EL (cell line): ENCODE measurements at regions not wholly inside any gene's neighbourhood (a gene's known extent, or its start where the extent isn't known, plus 50 kb on each side); places are given as distances from the start of the nearest gene placed in this dataset.

ENCODE experiments used
- DNase-seq: peaks from one replicate; pipeline ENCODE4 v3.0.0-alpha.2; 2016

DNA sequence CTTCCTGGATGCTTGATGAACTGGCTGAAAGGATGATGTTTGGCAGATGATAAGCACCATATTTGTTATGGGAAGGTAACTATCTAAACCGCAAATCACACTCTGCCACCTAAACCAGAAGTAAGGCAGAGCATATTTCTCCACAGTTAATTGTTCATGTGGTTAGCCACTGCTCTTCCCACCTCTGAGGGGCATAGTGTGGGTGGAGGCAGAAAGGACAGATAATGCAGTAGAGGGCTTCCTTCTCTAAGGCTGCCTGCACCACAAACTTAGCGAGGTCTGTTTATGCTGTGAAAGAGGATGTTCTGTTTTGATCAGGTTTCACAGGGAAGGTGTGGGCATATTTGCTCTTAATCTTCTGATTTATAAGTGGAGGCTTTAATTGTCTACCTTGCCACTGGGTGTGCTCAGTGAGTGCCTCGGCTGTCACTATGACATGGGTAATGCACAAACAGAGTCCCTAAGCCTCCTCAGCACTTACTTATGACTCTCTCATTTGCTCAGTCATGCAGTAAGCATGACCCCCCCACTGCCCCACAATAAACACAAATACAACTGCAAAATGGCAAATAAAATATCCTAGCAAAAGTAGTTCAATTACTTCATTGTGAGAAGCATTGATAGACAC, 401.0 kb downstream of the TMA16 start:
- no peak for DNase-seq

DNA sequence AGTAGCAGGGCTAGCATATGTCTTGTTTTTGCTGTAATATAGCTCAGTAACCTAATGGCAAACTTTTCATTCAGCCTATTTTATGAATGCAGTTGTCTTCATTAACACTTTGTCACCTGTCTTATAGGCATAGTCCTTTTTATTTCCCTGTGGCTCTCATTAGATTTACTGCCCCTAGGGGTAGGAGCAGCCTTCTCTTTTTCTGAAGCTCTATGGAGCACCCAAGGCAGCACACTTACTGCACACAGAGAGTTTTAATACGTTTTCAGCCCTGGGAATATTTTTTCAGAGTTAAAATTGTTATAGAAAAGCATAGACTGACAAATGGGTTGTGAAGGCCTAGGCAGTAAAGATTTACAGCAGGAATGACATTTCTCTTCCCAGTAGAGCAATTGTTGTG, 406.8 kb downstream of the TMA16 start:
- no peak for DNase-seq

DNA sequence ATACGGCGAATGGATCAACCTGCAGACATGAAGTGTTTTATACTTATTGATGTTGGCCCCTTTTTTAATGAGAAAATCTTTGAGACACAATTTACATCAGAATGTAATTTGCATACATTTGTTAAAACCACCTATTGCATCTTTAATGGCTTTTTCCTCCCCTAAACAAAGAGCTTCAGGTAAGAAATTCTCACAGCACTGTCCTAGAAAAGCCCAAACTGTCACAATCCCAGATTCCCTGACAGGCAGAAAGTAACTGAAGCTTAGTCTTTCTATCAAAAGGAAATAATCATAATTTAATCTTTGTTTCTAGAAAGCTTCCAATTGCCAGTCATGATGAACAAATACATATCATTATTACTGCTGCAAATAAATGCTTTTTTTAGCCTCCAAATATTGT, 407.9 kb downstream of the TMA16 start:
- DNase-seq, result no peak

DNA sequence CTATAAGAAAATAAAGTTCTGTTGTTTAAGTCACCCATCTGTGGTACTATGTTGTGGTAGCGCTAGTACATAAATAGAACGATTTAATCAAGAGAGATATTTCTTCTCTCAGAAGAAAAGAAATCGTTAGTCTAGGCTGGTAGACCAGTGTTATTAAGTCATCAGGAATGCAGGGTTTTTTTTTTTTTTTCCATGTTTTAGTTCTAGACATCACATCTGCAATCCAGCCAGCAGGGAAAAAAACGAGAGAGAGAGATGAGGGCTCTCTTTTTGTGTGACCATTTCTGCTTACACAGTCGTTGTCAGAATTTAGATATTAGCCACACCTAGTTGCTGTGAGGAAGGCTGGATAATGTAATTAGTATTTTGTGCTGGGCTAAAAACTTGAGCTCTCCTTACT, 417.4 kb downstream of the TMA16 start:
- DNase-seq, result no peak

DNA sequence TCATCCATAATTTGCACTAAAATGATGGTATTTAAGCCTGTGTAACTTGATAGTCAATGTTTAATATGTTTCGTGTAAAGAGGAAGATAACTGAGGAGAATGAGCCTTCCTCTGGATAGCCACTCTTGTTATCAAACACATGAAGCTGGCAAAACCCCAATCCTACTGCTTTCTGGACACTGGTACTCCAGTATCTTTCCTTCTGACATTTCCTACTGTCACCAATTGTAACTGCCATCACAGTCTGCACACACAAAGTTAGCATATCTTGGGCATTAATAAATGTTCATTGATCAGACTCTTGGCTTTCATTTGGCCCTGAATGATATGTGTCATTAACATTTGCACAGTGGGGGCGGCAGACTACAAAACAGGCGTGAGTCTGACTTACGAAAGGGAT, 419.1 kb downstream of the TMA16 start:
- DNase-seq, result no peak

DNA sequence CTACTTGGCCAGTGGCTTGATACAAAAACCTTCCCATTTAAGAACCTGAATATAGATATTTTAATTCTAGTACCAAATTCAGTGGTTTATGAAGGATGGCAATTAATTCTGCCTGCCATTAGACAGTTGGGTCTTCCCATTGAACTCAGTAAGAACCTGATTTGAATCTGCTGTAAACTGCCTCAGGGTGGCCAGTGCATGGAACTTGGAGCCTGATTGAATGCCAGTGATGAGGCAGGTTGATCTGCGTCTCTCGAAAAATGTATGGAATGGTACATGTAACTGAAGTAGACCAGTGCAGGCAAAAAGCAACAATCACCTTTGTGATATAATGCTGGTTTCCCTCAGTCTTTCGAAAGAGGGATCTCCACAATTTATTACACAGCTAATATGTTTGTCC, 421.4 kb downstream of the TMA16 start:
- no peak for DNase-seq

DNA sequence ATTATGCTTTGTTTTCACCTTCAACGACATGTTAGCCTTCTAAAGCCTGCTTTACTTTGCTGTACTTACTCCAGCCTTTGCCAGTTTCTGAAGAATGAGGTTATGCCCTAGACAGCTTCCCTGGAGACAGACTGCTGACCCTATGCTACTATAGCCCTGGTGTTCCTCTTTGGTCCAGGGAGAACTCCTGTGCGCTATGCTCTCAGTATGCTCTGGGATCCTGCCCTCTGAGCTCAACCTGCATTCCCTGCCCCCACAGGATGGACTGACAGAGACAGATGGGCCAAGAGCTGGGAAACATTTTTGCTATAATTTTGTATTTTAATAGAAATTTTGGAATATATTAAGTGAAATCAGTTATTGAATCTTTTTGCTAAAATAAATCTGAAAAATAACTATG, 425.9 kb downstream of the TMA16 start:
- no peak for DNase-seq

DNA sequence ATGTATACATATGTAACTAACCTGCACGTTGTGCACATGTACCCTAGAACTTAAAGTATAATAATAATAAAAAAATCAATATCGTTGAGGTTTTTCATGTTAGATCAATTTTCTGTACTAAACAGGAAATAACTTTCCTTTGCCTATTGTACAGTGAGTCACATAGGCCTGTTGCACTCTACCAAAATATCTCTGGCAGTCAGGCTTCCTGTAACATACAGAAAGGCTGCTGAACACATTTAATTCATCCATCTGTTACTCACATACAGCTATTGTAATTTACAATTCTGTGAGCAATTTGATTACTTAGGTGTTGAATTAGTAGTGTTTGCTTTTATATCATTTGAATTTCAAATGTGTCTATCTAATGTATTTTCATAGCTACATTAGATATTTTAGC, 427.8 kb downstream of the TMA16 start:
- no peak for DNase-seq

DNA sequence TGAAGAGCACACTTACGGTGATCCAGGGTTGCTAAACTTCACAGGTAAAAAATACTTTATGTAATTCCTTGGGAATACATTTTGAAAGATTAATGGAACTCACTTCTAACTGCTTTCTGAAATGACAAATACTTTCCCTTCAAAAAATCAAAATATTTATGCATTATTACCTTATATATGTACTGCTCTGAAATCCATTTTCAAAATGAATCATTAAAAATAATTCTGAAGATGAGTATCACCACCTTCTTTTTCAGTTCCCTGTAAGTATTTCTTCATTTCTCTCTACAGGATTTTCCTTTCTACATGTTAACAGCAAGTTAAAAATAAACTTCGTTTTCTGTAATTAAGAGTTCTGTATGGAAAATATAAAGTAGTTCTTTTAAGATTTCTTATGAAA, 428.6 kb downstream of the TMA16 start:
- no peak for DNase-seq

DNA sequence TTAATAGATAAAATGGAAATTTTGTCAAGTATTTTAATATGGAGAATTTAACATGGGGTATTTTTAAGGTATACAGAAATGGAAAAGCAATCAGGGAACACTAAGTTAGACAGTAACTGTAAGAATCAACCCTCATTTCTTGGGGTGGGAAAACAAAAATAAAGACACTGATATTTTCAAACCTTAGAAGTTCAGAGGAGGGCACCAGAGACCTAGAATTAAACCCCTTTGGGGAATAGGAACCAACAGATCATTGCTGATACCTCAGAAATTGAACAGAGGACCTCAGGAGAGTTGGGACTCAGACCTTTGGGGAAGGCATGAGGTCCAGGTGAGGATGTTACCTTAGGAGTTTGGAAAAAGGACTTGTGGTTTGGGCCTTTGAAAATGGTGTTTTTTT, 435.6 kb downstream of the TMA16 start:
- no peak for DNase-seq

DNA sequence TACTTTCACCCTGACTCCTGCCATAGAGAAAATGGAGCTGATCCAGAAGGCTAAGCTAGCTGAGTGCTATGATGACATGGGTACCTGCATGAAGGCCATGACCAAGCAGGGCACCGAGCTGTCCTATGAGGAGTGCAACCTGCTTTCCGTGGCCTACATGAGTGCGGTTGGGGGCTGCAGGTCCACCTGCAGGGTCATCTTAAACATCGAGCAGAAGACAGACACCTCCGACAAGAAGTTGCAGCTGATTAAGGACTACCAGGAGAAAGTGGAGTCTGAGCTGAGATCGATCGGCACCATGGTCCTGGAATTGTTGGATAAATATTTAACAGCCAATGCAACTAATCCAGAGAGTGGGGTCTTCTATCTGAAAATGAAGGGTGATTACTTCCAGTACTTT, 438.0 kb downstream of the TMA16 start:
- DNase-seq, result no peak

DNA sequence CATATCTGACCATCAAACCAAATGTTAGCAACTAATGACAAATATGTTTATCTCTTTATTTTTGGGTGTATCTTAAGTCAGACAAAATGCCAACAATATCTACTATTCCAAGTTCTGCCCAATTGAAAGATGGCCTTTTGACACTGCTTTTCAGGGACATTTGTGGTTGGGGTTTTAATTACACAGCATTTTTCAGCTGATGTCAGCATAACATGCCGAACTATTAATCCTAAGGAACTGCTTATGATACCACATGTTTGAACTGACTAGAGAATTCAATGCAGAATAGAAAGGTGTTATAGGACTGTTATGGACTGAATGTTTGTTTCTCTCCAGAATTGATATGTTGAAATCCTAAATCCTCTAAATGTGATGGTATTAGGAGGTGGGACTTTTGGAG, 445.1 kb downstream of the TMA16 start:
- no peak for DNase-seq

DNA sequence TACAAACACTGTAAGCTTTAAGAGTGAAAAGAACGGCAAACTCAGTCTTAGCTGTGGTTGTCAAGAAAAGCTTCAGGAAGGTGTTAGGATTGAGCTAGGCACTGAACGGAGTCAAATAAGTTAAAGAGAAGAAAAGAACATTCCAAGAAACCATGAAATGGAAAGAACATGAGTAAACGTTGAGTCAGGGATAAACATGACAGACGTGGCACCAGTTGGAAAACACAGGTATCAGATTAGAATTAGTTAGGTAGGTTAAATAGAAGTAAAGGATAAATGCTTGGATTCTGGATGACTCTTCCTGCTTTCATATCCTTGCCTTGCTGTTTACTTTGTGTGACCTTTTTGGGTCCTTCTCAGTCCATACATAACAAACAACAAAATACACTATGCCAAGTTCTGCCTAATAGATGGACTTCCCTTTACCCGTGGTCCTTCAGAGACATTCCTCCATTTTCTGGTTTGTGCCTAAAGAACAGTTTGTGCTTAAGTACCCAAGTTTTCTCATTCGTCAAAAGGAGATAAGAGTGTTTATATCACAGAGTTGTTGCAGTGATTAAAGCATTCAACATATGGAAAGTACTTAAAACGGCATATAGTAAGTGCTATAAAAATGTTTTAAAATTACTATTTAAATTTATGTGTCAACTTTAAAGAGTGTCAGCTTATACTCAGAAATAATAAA, 446.9 kb downstream of the TMA16 start:
- DNase-seq, result no peak

DNA sequence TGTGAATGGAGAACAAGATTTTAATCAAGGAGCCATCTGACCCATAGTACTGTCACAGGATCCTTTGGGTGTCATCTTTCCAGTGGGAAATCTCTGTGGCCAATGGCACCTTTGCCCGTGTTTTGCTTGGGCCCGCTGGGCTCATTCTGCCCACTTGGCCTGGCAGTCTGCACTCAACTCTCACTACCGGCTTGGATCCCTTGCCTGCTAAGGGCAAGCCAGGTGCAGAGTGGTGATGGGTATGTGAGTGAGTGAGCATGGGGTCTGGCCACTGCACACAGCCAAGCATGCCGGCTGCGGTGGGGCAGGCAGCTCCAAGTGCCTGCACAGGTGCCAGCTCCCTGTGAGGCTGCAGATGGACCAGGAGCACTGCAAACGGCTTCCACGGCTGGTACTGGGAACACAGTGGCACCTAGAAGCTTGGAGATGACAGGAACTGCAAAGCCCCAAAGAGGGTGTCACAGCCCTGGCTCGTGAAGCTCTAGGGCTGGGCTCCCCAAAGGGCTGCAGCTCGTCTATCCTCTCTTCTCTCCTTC, 454.5 kb downstream of the TMA16 start:
- no peak for DNase-seq

DNA sequence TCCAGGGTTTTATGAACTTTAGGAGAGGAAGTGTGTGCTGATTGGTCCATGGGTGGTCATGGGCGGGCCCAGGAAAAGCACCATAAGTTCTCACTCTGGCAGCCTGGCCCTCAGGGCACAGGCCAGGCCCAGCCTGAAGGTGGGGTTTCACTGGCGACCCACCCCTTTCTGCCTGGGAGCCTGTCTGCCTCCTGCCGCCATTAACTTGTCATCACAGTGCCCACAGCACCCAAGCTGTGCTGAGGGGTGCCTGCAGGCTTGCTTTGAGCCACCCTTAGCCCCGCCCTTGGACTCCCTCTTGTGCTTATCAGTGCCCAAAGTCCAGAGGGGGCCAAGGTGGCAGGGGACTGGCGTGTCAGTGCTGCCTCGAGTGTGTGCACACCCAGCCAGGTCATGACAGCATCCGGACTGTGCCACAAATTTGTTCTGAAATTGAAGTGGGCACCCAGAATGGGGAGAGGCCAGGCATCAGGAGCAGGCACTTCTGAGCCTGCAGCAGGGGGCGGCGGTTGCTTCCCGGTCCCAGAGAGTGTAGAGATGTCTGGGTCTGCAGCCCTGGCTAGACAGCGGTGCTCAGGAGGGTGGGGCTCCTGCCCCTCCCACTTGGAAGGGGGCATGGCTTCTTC, 455.6 kb downstream of the TMA16 start:
- DNase-seq, result no peak

DNA sequence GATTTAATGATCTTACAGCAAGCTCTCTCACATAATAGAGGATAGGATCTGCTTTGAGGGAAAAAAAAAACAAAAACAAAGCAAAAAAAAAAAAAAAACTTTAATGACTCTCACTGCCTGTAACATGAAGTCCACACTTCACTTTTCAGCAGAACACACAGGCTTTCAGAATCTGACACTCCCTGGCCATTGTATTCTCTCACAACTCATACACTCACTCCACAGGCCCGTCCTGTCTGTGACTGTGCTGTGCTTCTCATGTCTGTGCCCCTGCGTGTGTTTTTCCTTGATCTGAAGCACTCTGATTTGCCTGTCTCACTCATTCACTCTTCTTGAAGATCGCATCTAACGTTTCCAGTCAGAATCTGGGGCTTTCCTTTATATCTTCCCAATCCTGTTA, 460.8 kb downstream of the TMA16 start:
- no peak for DNase-seq

DNA sequence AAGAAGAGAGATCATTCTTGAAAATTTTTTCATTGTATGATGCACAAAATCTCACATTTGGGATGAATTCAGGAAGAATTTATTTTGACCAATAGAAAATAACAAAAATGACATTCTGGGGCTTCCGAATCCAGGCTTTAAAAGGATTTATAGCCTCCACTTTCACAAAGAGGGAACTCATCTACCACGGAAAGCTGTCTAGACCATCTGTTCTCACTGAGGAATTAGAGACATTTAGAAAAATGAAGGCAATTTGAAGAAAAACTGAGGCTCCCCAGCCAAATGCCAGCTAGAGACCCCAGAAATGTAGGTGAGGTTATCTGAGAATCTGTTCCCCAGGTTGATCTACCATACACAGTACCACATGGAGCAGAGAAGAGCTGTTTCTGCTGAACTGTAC, 464.3 kb downstream of the TMA16 start:
- DNase-seq, result no peak

DNA sequence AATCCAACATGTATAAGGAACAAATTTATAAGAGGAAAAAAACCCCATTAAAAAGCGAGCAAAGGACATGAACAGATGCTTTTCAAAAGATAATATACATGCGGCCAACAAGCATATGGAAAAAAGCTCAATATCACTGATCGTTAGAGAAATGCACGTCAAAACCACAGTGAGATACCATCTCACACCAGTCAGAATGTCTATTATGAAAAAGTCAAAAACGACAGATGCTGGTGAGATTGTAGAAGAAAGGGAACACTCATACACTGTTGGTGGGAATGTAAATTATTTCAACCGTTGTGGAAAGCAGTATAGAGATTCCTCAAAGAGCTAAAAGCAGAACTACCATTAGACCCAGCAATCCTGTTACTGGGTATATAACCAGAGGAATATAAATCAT, 465.4 kb downstream of the TMA16 start:
- DNase-seq, result no peak

DNA sequence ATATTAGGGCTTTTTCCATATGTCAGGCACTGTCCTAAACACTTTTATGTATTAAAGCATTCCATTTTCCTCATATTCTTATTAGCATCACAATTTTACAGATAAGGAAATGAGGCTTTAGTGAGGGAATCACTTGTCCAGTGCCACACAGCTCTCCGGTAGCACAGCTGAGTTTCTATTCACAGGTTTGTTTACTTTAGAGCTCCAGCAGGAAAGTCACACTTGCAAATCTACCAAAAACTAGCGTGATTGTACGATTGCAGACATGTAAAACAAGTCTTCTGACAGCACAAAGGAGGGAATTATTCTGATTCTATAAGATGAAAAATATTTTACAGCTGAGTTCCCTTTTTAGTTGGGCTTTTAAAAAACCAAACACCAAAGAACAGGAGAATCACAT, 472.1 kb downstream of the TMA16 start:
- DNase-seq, result no peak

DNA sequence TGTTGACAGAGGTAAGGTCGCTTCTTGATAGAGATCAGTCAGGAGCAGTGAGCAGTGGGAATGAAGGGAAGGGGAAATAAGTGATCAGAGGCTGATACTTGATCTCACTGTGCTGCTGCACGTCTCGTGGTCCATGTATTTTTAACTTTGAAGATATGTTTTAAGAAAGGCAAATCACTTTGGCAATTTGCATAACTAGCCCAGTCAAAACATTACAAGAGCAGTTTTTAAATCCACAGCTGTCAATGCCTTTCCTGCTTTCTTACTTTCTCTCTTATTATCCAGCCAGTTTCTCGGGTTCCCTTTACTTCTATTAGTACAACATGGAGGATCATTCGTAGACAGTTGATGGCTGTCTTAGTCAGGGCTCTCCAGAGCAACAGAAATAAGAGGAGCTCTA, 472.8 kb downstream of the TMA16 start:
- no peak for DNase-seq

DNA sequence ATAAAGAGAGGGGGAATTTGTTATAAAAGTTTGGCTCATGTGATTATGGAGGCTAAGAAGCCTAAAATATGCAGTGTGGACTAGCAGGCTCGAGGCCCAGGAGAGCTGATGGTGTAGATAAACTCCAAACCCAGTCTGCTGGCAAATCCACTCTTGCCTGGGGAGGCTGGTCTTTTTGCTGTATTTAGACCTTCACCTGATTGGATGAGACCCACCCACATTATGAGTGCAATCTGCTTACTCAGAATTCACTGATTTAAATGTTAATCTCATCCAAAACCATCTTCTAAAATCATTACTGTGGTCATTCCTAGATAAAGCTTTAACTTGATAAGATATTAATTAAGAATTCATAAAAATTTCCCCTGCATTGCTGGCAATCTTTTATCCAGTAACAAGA, 473.2 kb downstream of the TMA16 start:
- DNase-seq, result no peak

DNA sequence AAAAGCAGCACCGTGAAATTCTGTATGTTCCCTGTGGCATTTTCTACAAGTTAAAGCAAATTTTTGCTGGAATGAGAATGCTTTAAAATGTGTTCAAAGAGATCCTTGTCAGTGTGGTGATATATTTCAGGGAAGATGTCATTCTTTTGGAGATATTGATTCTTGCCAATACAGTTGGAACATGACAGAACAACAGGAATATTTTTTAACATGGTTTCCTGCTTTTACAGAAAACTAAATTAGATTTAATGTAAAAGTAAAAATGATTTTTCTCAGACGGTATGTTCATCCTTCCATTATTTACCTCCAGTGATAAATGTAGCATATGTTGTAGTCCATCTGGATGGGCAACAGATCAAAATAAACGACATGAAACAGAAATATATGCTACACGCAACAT, 474.8 kb downstream of the TMA16 start:
- DNase-seq, result no peak

DNA sequence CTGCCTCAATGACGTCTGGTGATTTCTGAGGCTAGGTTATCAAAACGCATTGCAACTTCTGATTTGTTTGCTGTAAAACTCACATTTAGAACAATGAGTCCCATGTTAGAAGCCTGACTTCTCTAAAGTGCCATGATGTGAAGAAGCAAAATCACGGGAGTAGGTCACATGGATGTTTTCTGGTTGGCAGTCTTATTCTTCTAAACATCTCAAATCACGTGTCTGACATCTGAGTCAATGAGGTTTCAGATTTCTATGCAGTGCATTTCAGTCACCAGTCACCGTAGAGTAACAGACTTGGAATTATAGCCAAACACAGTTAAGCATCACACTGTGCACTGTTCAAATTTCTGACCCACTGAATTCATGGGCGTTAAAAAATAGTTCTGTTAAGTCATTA, 482.1 kb downstream of the TMA16 start:
- DNase-seq, result no peak

DNA sequence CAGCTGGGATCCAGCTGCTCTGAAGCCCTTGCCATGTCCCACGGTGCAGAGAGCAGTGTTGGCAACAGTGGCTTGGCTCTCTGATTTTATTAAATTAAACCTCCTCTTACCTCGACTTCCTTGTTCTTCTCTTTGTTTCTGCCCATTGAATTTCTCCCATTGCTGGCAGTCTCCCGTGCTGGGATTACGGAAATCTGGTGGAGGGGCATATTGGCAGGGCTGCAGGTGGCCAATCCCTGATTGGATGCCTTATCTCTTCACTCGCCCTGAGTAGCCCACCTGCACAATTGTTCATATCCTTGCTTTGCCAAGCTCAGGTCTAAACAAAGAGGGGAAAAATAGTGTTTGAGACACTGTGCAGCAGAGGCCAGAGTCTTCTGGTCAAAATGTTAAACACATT, 493.9 kb downstream of the TMA16 start:
- no peak for DNase-seq

DNA sequence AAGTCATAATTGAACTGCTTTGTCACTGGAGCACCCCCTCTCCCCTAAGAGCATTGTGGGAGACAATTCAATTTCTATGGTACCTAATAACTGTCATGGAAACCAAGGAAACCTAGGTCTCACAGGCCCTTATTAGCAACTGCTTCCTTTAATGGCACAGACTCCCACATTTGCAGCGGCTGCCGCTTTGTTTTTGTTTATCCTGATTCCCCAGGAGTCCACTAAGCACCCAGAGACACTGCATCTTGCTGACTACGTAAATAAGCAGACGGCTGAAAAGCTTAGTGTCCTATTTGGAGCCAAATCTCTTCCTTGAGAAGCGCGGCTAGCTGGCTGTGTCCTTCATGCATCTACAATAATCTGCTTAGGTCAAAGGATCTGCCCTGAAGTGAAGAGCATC, 494.4 kb downstream of the TMA16 start:
- no peak for DNase-seq
